NCI-H2029 (cell line): ENCODE measurements at regions not wholly inside any gene's neighbourhood (a gene's known extent, or its start where the extent isn't known, plus 50 kb on each side); places are given as distances from the start of the nearest gene placed in this dataset.
A peak's percentile ranks its signal among the peaks of the same experiment; 100 is the strongest.
"Not testable (repeated sequence)": the region's sequence is repeated elsewhere in the genome, so short reads cannot be mapped to it uniquely, and the experiment has no call there.

Source experiments
- DNase-seq: peaks from one replicate; lab custom pipeline; 2025; lab: John Stamatoyannopoulos, UW

GRCh38 chr6:27736686-27737085 lies 175.5 kb downstream of the OR2B2 start:
- no peak for DNase-seq

- no peak for DNase-seq
Measured at GRCh38 chr6:27728442-27728841, 183.8 kb downstream of the OR2B2 start.

GRCh38 chr6:27726619-27727023 lies 185.6 kb downstream of the OR2B2 start:
- no peak for DNase-seq

GRCh38 chr6:27720607-27721580 lies 191.3 kb downstream of the OR2B2 start:
- DNase-seq: no peak

GRCh38 chr6:27719039-27719438 lies 193.2 kb downstream of the OR2B2 start:
- not testable (repeated sequence) for DNase-seq

- no peak for DNase-seq
Measured at GRCh38 chr6:27706431-27706830, 205.8 kb downstream of the OR2B2 start.

GRCh38 chr6:27700337-27700736 lies 211.9 kb downstream of the OR2B2 start:
- DNase-seq: no peak

GRCh38 chr6:27694547-27694874 lies 217.7 kb downstream of the OR2B2 start:
- DNase-seq: no peak

GRCh38 chr6:27693766-27694546 lies 218.2 kb downstream of the OR2B2 start:
- DNase-seq: no peak

GRCh38 chr6:27692133-27692532 lies 219.2 kb upstream of the ZNF184 start:
- not testable (repeated sequence) for DNase-seq

GRCh38 chr6:27688014-27688586 lies 215.2 kb upstream of the ZNF184 start:
- DNase-seq: peak; percentile 32

- peak; percentile 3 for DNase-seq
Measured at GRCh38 chr6:27687154-27688013, 214.5 kb upstream of the ZNF184 start.

- DNase-seq: no peak
Measured at GRCh38 chr6:27685279-27685678, 212.4 kb upstream of the ZNF184 start.

GRCh38 chr6:27684264-27685211 lies 211.6 kb upstream of the ZNF184 start:
- no peak for DNase-seq

GRCh38 chr6:27679964-27680694 lies 207.2 kb upstream of the ZNF184 start:
- no peak for DNase-seq

GRCh38 chr6:27679308-27679963 lies 206.5 kb upstream of the ZNF184 start:
- DNase-seq: no peak

GRCh38 chr6:27678469-27678868 lies 205.6 kb upstream of the ZNF184 start:
- no peak for DNase-seq

- no peak for DNase-seq
Measured at GRCh38 chr6:27674882-27675281, 202.0 kb upstream of the ZNF184 start.

GRCh38 chr6:27672113-27672799 lies 199.4 kb upstream of the ZNF184 start:
- no peak for DNase-seq
